HL-60/S4 treated with phorbol 12-myristate 13-acetate at 8.2 ng/mL for 4 days and 3 days (cell line): ENCODE measurements at regions not wholly inside any gene's neighbourhood (a gene's known extent, or its start where the extent isn't known, plus 50 kb on each side); places are given as distances from the start of the nearest gene placed in this dataset.
"Not testable (repeated sequence)": the region's sequence is repeated elsewhere in the genome, so short reads cannot be mapped to it uniquely, and the experiment has no call there.

Source experiments
- in situ Hi-C: fragments of 300-500 bp; cut with MboI; formaldehyde crosslinking; loops from 2 replicates; pipeline ENCODE4 v1.15.0; 2022; ENCODE audit warnings: low sequenced_read_pairs

DNA sequence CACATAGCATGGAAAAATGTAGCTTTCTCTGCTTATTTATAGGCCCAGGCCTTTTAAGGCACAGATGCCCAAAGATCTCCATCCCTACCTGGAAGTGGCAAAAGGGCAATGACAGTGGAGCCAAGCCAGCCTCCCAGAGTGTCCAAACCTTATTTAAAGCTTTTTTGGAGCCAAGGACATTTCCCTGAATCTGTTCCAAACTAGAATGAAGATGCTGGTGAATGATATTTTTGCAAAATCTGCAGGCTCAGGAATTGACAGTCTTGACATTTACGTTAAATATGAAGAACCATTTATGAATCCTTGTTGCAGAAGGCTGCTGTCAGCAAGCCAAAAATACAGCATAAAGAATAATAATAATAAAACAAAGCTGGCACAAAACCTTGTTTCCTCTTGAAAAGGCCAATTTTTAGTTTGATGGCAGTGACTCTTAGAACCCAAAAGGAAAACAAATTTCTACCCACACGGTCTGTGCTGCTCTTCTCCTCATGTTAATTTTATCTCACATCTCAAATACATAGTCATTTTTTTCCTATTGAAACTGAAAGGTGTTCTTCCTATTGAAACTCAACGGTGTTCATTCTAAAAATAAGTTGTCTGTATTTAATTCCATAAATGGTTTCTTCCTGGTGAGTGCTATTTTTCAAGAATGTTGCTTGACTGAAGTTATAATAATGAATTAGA lies 206.3 kb upstream of the TBL1X start:
- in situ Hi-C loops: no loop called here

DNA sequence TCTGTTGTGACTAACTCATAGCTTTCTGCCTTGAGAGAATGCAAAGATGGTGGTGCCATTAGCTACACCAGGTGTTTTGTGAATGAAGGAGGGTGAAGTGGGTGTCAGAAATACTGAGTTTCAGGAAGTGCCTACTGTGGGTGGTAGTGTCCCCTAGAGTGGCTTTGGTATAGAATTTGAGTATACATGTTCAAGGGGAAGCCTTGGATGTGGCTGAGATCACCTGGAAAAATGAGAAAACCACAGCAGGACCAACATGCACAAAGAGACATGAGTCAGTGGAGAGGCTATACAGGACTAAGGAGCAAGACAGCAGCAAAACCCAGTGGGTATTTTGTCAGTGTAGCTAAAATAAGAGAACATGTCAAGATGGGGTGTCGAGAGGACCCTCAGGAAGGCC lies 204.3 kb upstream of the TBL1X start:
- in situ Hi-C loops: no loop called here

DNA sequence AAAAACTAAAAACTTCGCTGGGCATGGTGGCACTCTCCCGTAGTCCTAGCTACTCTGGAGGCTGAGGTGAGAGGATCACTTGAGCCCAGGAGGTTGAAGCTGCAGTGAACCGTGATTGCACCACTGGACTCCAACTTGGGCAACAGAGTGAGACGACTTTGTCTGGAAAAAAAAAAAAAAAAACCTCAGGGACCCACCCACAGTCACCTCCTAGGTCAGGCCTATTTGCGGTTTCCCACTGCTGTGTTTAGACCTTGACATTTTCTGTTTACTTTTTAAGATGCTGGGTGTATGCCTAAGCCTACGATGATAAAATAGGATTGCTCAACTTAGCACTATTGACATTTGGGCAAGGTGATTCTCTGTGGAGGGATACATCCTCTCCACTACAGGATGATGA lies 197.4 kb upstream of the TBL1X start:
- in situ Hi-C loops: no loop called here

DNA sequence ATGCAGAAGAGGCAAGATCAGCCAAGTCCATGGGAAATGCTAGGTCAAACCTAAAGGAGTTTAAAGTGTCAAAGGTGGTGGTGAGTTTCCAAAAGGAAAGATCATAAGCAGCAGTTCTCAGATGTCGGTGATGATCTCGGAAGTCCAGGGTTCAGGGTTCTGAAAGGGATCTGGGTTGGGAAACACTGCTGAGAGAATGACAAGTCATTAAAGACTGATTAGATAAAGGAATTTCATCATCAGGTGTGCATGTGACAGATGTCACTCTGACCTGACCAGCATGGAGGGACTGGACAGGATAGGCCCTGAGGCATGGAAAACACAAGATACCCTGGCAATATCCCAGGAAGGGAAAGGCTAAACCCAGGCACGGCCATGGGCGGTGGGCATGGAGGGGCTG lies 195.7 kb upstream of the TBL1X start:
- in situ Hi-C loops: no loop called here

DNA sequence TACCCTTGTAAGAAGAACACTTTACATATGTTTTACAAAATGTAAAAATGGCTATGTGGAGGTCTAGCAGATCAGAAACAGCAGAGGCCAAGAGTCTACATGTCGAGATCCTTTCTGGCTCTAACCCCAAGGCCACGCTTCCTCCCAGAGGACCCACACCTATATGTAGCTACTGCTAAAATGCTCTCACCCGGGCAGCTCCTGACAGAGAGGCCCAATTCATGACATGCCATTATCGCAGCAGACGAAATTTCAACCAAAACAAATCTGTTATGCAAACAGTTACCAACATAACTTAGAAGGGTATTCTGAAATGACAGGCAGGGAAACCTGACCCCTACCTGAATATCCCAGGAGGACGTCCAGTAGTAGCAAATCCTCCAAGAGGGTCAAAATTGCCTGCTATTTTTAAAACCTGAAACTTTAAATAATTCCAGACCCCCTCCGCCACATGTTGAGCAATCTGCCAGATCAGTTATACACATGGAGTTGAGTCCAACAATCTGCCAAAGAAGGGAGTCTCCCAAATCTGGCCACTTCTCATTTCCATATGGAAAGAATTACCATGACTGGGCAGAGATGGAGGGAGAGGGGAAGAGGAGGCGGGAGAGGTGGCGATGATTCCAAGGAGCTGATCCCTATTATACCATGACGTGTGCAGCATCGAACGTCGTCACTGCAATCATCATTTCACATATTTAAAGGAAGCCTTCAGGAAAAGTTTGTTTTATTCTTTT lies 192.9 kb upstream of the TBL1X start:
- in situ Hi-C loops: no loop called here

DNA sequence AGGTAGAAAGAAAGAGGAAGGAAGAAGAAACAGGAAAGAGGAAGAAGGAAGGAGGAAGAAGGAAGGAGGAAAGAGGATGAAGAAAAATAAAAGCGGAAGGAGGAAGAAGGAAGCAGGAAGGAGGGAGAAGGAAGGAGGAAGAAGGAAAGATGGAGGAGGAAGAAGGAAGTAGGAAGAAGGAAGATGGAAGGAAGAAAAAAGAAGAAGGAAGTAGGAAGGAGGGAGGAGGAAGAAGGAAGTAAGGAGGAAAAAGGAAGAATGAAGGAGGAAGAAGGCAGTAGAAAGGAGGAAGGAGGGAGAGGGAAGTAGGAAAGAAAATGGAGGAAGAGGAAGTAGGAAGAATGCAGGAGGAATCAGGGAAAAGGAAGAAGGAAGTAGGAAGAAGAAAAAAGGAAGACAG lies 191.1 kb upstream of the TBL1X start:
- in situ Hi-C loops: no loop called here

DNA sequence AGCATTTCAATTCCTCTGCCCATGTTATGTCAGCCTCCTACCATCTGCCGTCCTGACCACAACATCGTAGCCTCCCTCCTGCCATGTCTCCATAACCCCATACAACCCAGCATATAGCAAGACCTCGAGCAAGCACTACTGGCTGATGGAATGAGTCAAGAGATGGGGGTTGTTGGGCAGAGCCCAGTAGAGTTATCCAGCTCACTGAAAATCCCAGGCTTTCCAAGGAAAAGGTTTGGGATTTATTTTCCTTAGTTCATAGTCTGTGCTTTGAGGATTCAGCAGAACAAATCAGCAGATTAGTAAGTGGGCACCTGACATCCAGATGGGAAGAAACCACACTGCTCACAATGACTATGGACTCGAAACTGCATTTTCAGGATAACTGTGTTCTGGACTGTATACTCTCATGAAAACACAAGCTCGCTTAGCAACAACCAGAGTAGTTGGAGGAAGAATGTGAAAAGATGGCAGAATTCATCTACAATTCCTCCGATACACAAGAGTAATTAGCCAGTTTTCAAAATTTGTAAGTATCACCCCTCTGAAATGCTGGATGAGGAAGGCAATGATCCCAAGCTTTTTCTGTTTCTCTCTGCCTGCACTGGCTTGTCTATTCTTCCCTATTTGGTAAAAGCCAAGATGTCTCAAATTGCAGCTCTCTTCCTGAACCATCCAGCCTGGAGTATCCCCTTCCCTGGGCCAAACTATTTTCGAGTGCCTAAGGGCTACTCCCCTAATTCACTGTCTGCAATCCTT lies 186.2 kb upstream of the TBL1X start:
- in situ Hi-C loops: no loop called here

DNA sequence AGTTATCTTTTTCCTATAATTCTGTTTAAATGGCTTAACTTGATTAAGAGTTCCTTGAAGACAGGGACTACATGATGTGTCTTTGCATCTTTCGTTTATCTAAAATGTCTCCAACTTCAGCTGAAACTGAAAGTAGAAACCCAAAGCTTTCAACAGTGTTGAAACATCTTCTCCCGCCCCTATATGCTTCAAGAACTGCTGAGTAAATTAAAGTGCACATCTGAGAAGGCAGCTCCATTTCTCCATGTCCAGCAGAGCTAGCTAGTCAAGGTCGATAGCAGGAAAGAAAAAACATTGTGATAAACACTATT lies 185.7 kb upstream of the TBL1X start:
- in situ Hi-C loops: no loop called here

DNA sequence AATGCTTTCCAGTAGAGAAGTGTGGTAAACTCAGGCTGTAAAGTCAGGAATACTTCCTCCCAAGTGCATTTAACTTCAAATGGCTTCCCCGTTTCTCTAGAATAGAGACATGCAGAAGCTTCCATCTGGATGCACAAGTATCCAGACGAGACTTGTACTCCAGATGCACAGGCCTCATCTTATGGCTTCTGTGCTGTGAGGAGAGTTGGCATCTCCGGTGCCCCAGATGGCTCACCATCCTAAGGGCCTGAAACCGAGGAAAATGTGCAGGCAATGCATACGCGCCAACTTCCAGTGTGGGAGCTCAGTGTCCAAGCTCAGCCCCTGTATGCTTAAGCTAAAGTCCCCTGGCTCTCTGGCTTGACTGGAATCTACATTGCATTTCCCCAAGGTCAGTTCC lies 184.0 kb upstream of the TBL1X start:
- in situ Hi-C loops: no loop called here

DNA sequence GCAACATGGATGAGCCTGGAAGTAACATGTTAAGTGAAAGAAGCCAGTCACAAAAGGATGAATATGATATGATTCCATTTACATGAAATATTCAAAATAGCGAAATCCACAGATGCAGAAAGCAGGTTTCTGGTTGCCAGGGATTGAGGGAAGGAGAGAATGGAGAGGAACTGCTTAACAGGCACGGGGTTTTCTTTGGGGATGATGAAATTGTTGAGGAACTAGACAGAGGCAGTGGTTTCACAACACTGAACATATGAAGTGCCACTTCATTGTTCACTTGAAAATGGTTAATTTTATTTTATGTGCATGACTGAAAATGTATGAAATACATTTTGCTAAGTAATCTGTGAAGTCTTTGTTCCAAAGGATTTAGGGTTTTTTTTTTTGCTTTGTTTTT lies 182.5 kb upstream of the TBL1X start:
- in situ Hi-C loops: no loop called here

DNA sequence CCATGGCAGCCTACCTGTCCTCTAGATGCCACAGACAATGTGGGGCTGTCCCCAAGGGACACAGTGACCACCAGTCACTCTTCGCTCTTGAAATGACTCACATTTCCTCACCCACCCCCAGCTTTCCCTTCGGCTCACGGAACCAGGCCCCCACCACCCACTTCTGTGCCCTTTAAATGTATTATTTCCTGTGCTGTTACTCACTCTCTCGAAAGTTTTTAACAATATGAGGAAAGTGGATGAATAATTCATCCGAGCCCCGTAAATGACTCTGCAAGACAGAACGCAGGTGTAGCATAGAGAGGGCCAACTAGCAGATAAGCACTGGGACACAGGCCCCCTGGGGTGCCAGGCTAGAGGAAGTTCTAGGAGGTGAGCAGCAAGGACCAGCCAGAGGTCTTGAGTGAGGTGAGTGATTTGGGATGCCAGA lies 179.5 kb upstream of the TBL1X start:
- in situ Hi-C loops: no loop called here

DNA sequence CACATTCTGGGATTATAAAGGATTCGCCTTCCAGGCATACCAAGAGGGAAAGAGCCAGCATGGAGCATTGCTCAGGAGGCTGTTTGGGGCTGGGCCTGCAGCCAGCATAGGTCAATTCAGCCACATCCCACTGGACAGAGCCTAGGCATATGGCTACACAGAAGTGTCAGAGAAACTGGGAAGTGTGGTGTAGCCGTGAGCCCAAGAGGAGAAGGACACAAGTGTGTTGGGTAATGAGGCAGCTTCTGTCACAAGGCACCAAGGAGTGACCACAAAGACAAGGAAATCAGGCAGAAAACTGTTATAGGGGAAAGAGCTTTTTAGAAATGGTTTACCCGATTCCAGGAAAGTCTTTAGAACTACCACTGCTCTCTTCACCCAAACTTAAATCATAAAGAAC lies 178.6 kb upstream of the TBL1X start:
- in situ Hi-C loops: no loop called here

DNA sequence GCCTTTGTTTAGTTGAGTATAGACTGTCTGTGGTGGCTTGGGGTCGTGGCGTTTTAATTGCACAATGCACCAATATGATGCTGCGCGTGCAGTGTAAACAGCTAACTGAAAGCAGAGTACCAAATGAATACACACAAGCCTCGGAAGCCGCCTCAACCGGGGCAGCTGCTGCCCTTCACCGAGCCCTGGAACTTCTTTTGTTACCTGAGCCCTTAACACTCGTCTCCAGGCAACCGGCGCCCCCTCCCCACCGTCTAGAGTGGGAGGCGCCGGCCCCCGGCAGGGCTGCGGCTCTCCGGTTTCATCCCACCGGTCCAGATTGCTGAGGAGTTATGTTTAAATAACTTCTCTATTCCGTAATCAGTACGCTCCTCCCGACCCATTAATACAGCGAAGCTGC lies 173.2 kb upstream of the TBL1X start:
- in situ Hi-C loops: no loop called here

DNA sequence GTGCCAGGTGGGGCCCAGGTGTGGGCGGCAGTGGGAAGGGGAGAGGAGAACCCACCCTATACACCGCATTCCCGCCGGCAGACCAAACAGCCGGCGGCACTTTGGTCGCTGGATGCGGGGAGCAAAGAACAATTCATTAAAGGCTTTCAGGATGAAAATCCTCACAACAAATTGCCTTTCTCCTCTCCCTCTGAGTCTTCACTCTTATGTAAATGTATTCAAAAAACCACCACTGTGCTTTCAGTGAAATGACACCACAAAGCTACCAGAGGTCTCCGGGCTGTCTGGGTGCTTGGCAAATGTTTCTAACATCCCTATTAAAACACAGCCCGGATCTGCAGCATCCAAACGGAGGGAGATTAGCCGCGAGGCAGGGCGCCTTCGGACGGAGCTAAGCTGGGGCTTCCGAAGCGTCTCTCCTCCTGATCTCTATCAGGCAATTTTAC lies 171.8 kb upstream of the TBL1X start:
- in situ Hi-C loops: no loop called here

DNA sequence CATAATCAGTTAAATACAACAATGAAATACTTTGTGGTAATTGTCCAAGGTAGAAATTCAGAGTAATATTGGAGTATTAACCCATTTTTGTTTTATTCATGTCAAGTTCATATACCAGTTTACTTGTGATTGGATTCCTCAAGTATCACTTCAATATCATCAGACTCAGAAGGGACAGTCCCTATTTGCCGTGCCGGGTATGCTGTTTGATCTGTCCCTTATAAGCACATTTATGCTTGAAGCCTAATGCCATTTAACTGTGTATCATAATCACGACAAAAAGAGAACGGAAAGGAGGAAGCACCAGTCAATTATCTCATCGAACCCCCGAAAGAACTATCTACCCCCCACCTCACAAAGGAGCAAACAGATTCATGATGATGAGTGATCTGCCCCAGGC lies 171.0 kb upstream of the TBL1X start:
- in situ Hi-C loops: no loop called here

DNA sequence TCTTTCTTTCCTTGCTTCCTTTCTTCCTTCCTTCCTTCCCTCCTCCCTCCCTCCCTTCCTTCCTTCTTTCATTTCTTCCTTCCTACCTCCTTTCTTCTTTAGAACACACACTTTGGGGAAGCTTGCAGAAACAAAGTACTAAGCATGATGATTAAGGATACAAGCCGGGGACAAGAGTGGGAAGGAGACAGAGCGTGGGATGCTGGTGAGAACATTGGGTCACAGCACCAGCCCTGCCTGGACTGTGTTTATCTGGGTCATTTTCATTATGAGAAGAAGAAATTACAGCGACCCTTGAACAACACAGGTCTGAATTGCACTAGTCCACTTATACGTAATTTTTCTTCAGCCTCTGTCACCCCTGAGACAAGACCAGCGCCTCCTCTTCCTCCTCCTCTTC lies 169.3 kb upstream of the TBL1X start:
- in situ Hi-C loops: no loop called here

DNA sequence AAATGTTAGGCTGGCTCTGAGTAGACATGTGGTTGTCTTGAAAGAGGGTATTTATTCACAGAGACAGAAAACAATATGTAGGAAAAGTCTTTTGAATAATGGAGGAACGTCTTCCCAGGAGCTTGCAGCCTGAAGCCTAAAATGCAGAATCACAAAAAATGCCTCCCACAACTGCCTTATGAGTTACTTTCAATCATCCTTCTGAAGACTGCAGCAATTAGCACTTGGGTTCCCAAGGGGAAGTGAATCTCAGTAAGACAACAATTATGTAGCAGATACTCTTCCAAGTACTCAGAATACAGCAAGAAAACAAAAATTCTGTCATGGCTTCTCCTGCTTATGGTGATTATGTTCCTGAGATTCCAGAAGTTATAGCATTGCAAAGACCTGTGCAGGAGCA lies 166.6 kb upstream of the TBL1X start:
- in situ Hi-C loops: no loop called here

DNA sequence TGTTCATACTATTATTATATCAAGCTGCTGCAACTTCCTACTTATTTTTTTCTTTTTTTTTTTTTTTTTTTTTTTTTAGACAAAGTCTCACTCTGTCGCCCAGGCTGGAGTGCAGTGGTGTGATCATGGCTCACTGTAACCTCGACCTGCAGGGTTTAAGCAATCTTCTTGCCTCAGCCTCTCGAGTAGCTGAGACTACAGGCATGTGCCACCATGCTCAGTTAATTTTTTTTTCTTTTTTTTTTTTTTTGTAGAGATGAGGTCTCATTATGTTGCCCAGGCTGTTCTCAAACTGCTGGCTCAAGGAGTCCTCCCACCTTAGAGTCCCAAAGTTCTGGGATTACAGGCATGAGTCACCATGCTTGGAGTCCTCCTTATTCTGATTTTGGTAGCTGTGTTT lies 165.2 kb upstream of the TBL1X start:
- in situ Hi-C loops: not testable (repeated sequence)

DNA sequence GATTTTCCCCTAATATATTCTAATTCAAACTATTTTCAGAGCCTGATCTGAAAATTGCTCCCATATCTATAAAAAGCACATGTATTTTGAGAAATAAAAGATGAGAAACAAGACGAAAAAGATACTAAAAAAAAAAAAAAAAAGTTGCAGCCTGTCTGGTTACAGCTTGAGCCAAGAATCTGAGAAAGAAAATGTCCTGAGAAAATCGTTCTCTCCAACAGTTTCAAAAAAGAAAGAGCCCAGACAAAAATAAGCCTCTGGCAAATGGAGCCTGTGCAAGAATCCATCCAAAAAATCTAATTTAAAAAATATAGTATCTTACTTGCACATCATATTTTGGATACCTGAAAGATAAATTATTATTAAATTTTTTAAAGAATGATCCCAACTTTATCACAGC lies 163.0 kb upstream of the TBL1X start:
- in situ Hi-C loops: no loop called here

DNA sequence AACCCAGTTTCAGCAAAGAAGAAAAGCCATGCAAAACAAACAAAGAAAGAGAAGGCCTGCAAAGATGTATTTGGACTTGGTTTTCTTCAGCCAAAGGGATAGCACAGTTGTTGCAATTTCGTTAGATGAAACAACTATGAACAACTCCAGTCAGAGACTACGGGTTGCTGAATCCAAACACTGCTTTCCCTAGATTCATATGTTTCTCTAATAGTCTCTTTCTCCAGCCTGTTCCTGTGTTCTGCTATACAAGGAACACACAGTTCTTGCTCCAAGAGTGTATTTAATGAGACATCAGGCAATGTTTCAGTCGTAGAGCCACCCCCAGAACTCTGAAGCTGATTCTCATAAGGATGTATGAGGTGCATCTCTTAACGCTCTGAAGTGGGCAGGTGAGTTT lies 162.5 kb upstream of the TBL1X start:
- in situ Hi-C loops: no loop called here

DNA sequence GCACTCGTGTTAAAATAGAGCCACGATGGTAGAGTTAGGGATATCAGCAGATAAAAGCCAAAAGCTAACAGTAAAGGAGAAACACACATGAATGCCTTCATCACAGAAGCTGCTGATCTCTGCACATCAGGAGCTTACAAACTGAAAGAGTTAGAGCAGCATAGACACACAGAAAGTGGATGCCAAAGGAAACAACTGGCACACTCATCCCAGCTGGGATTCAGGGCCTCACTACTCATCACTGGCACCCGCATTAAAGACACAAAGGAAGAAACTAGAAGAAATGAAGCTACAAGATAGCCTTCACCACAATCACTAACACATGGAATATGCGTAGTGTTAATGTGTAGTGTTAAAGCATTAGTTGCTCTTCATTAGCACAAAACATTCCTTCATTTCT lies 156.4 kb upstream of the TBL1X start:
- in situ Hi-C loops: no loop called here

DNA sequence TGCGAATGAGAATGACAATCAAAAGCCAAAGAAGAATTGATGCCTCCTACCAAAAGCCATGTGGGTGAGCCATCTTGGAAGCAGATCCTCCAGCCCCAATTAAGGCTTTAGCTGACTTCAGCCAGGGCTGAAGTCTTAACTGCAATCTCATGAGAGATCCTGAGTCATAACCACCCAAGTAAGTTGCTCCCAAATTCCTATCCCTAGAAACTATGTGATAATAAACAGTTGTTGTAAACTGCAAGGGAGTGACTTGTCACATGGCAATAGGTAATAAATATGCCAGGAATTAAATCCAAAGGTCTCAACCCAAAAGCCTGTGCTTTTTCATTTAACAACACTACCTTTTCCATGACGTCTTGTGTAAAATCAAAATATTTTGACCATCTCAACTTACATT lies 154.2 kb upstream of the TBL1X start:
- in situ Hi-C loops: no loop called here
